HG02840 (cell line): ENCODE measurements at regions not wholly inside any gene's neighbourhood (a gene's known extent, or its start where the extent isn't known, plus 50 kb on each side); places are given as distances from the start of the nearest gene placed in this dataset.
"Not testable (repeated sequence)": the region's sequence is repeated elsewhere in the genome, so short reads cannot be mapped to it uniquely, and the experiment has no call there.

Source experiments
- ATAC-seq: cut with Tn5 transposase; IDR thresholded peaks from one replicate; pipeline ENCODE4 v1.9.1; 2021; ENCODE audit warnings: mild to moderate bottlenecking, moderate library complexity, moderate number of reproducible peaks; ENCODE audit not compliant: unreplicated experiment, low FRiP score

GRCh38 chr6:11428371-11428770 lies 109.2 kb upstream of the TMEM170B start:
- no peak for ATAC-seq

- no peak for ATAC-seq
These were observed 109.8 kb upstream of the TMEM170B start for GRCh38 chr6:11427723-11428245.

GRCh38 chr6:11427091-11427722 lies 110.3 kb upstream of the TMEM170B start:
- no peak for ATAC-seq

- ATAC-seq, result no peak
These were observed 111.0 kb upstream of the TMEM170B start for GRCh38 chr6:11426571-11426970.

GRCh38 chr6:11425876-11426275 lies 111.7 kb upstream of the TMEM170B start:
- ATAC-seq, result no peak

GRCh38 chr6:11425431-11425871 lies 112.1 kb upstream of the TMEM170B start:
- ATAC-seq, result no peak

- no peak for ATAC-seq
These were observed 113.0 kb upstream of the TMEM170B start for GRCh38 chr6:11424395-11425034.

GRCh38 chr6:11423667-11424066 lies 113.9 kb upstream of the TMEM170B start:
- ATAC-seq, result no peak

- no peak for ATAC-seq
These were observed 114.5 kb upstream of the TMEM170B start for GRCh38 chr6:11423072-11423471.

- ATAC-seq, result no peak
These were observed 117.6 kb upstream of the TMEM170B start for GRCh38 chr6:11419763-11420453.

- ATAC-seq, result no peak
These were observed 119.2 kb upstream of the TMEM170B start for GRCh38 chr6:11418290-11418905.

GRCh38 chr6:11416936-11417576 lies 120.5 kb upstream of the TMEM170B start:
- ATAC-seq, result no peak

GRCh38 chr6:11416099-11416935 lies 121.2 kb upstream of the TMEM170B start:
- ATAC-seq, result not testable (repeated sequence)

GRCh38 chr6:11415557-11415956 lies 122.0 kb upstream of the TMEM170B start:
- ATAC-seq, result no peak

GRCh38 chr6:11414176-11414963 lies 123.2 kb upstream of the TMEM170B start:
- no peak for ATAC-seq

- no peak for ATAC-seq
These were observed 123.8 kb upstream of the TMEM170B start for GRCh38 chr6:11413728-11414127.

GRCh38 chr6:11413117-11413687 lies 124.3 kb upstream of the TMEM170B start:
- ATAC-seq, result no peak

- ATAC-seq, result no peak
These were observed 124.9 kb upstream of the TMEM170B start for GRCh38 chr6:11412616-11413015.
